DMS 273 treated with DMSO at 0.1 percent for 48 hours (cell line): ENCODE measurements at regions not wholly inside any gene's neighbourhood (a gene's known extent, or its start where the extent isn't known, plus 50 kb on each side); places are given as distances from the start of the nearest gene placed in this dataset.

Experiments used
- DNase-seq: peaks from one replicate; lab custom pipeline; 2025; lab: John Stamatoyannopoulos, UW

- no peak for DNase-seq
These were observed 183.4 kb upstream of the SLCO3A1 start for GRCh38 chr15:91670108-91670507.

GRCh38 chr15:91678003-91678402 lies 175.5 kb upstream of the SLCO3A1 start:
- DNase-seq = no peak

- no peak for DNase-seq
These were observed 174.1 kb upstream of the SLCO3A1 start for GRCh38 chr15:91679447-91679846.

GRCh38 chr15:91685436-91685835 lies 168.1 kb upstream of the SLCO3A1 start:
- no peak for DNase-seq

GRCh38 chr15:91688811-91689210 lies 164.7 kb upstream of the SLCO3A1 start:
- peak; percentile 37 for DNase-seq

GRCh38 chr15:91689377-91689776 lies 164.1 kb upstream of the SLCO3A1 start:
- no peak for DNase-seq

- DNase-seq = no peak
These were observed 160.9 kb upstream of the SLCO3A1 start for GRCh38 chr15:91692596-91692995.

- peak; percentile 58 for DNase-seq
These were observed 159.2 kb upstream of the SLCO3A1 start for GRCh38 chr15:91694131-91694830.

GRCh38 chr15:91694831-91695210 lies 158.7 kb upstream of the SLCO3A1 start:
- DNase-seq = no peak

GRCh38 chr15:91695799-91696198 lies 157.7 kb upstream of the SLCO3A1 start:
- no peak for DNase-seq

- DNase-seq = no peak
These were observed 156.5 kb upstream of the SLCO3A1 start for GRCh38 chr15:91696981-91697380.

GRCh38 chr15:91698241-91698640 lies 155.3 kb upstream of the SLCO3A1 start:
- no peak for DNase-seq

GRCh38 chr15:91699741-91700140 lies 153.8 kb upstream of the SLCO3A1 start:
- no peak for DNase-seq

GRCh38 chr15:91703274-91703673 lies 150.2 kb upstream of the SLCO3A1 start:
- DNase-seq = no peak

- no peak for DNase-seq
These were observed 149.2 kb upstream of the SLCO3A1 start for GRCh38 chr15:91704343-91704742.

- DNase-seq = no peak
These were observed 147.0 kb upstream of the SLCO3A1 start for GRCh38 chr15:91706322-91707032.

GRCh38 chr15:91710080-91710698 lies 143.3 kb upstream of the SLCO3A1 start:
- no peak for DNase-seq

- DNase-seq = no peak
These were observed 142.0 kb upstream of the SLCO3A1 start for GRCh38 chr15:91711384-91712033.

- no peak for DNase-seq
These were observed 141.2 kb upstream of the SLCO3A1 start for GRCh38 chr15:91712286-91712685.

- DNase-seq = no peak
These were observed 137.0 kb upstream of the SLCO3A1 start for GRCh38 chr15:91716536-91716935.

GRCh38 chr15:91717811-91718210 lies 135.7 kb upstream of the SLCO3A1 start:
- no peak for DNase-seq

- no peak for DNase-seq
These were observed 129.5 kb upstream of the SLCO3A1 start for GRCh38 chr15:91723959-91724358.

GRCh38 chr15:91733661-91734060 lies 119.8 kb upstream of the SLCO3A1 start:
- no peak for DNase-seq
